ENCODE measurements at regions not wholly inside any gene's neighbourhood (a gene's known extent, or its start where the extent isn't known, plus 50 kb on each side); places are given as distances from the start of the nearest gene placed in this dataset.

- intact Hi-C loops (cut with micrococcal nuclease) = no loop called here
Observed at GRCh38 chr18:41754332-41754731, 200.7 kb upstream of the PIK3C3 start.

- intact Hi-C loops (cut with micrococcal nuclease) = no loop called here
Observed at GRCh38 chr18:41753826-41754225, 201.2 kb upstream of the PIK3C3 start.

- intact Hi-C loops (cut with micrococcal nuclease) = no loop called here
Observed at GRCh38 chr18:41752826-41753225, 202.2 kb upstream of the PIK3C3 start.

- intact Hi-C loops (cut with micrococcal nuclease) = no loop called here
Observed at GRCh38 chr18:41751652-41752051, 203.4 kb upstream of the PIK3C3 start.

- intact Hi-C loops (cut with micrococcal nuclease) = no loop called here
Observed at GRCh38 chr18:41751161-41751560, 203.9 kb upstream of the PIK3C3 start.

- intact Hi-C loops (cut with micrococcal nuclease) = no loop called here
Observed at GRCh38 chr18:41747723-41748242, 207.3 kb upstream of the PIK3C3 start.

GRCh38 chr18:41745166-41746049 lies 209.6 kb upstream of the PIK3C3 start:
- intact Hi-C loops (cut with micrococcal nuclease) = no loop called here

- intact Hi-C loops (cut with micrococcal nuclease) = no loop called here
Observed at GRCh38 chr18:41744421-41745030, 210.5 kb upstream of the PIK3C3 start.

GRCh38 chr18:41737218-41737617 lies 217.8 kb upstream of the PIK3C3 start:
- intact Hi-C loops (cut with micrococcal nuclease) = no loop called here

- intact Hi-C loops (cut with micrococcal nuclease) = no loop called here
Observed at GRCh38 chr18:41734917-41735316, 220.1 kb upstream of the PIK3C3 start.

GRCh38 chr18:41732356-41732755 lies 222.7 kb upstream of the PIK3C3 start:
- intact Hi-C loops (cut with micrococcal nuclease) = no loop called here

GRCh38 chr18:41731884-41732283 lies 223.2 kb upstream of the PIK3C3 start:
- intact Hi-C loops (cut with micrococcal nuclease) = no loop called here

GRCh38 chr18:41724195-41724594 lies 230.8 kb upstream of the PIK3C3 start:
- intact Hi-C loops (cut with micrococcal nuclease) = no loop called here

- intact Hi-C loops (cut with micrococcal nuclease) = no loop called here
Observed at GRCh38 chr18:41721103-41721790, 233.8 kb upstream of the PIK3C3 start.

GRCh38 chr18:41720226-41720625 lies 234.8 kb upstream of the PIK3C3 start:
- intact Hi-C loops (cut with micrococcal nuclease) = no loop called here

GRCh38 chr18:41719808-41720207 lies 235.2 kb upstream of the PIK3C3 start:
- intact Hi-C loops (cut with micrococcal nuclease) = no loop called here

- intact Hi-C loops (cut with micrococcal nuclease) = no loop called here
Observed at GRCh38 chr18:41714872-41715271, 240.2 kb upstream of the PIK3C3 start.

- intact Hi-C loops (cut with micrococcal nuclease) = no loop called here
Observed at GRCh38 chr18:41713969-41714825, 240.8 kb upstream of the PIK3C3 start.

- intact Hi-C loops (cut with micrococcal nuclease) = no loop called here
Observed at GRCh38 chr18:41706301-41706700, 248.7 kb upstream of the PIK3C3 start.

GRCh38 chr18:41703744-41704530 lies 251.1 kb upstream of the PIK3C3 start:
- intact Hi-C loops (cut with micrococcal nuclease) = no loop called here
